ENCODE measurements at regions not wholly inside any gene's neighbourhood (a gene's known extent, or its start where the extent isn't known, plus 50 kb on each side); places are given as distances from the start of the nearest gene placed in this dataset.

DNA sequence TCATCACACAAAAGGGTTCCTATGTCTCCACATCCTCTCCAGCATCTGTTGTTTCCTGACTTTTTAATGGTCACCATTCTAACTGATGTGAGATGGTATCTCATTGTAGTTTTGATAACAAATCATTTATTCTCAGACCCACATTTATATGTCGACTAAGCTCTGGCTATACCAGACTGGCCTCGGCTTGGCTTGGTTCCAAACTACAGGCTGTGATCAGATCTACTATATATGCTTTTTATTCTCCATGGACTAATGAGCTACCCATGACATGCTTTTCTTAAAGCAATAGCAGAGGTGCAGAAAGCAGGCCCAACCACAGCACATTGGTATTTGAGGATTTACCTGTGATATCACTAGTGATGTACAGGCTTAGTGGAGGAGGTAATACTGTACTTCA is 139.8 kb upstream of the PGR start:
- TF ChIP-seq ZNF274 (IDR thresholded peaks at IDR 0.05; ENCODE audit: borderline replicate concordance, extremely low read depth, low read length) (no peak), NANOG (IDR thresholded peaks at IDR 0.05; ENCODE audit: insufficient read depth, low read depth, low read length, poor library complexity, severe bottlenecking) (no peak), POLR2A (IDR thresholded peaks at IDR 0.05; ENCODE audit: control extremely low read depth in 1 of 2, low read depth in 2 of 2, low read length in 2 of 2) (no peak), POLR2AphosphoS5 (IDR thresholded peaks at IDR 0.05; ENCODE audit: low read depth, low read length) (no peak), MAFK (IDR thresholded peaks at IDR 0.05; ENCODE audit: low read depth, low read length) (no peak), CEBPB (IDR thresholded peaks at IDR 0.05; ENCODE audit: low read depth, low read length) (no peak), YY1 (IDR thresholded peaks at IDR 0.05; ENCODE audit: low read depth, low read length) (no peak)
